ENCODE measurements at regions not wholly inside any gene's neighbourhood (a gene's known extent, or its start where the extent isn't known, plus 50 kb on each side); places are given as distances from the start of the nearest gene placed in this dataset.

DNA sequence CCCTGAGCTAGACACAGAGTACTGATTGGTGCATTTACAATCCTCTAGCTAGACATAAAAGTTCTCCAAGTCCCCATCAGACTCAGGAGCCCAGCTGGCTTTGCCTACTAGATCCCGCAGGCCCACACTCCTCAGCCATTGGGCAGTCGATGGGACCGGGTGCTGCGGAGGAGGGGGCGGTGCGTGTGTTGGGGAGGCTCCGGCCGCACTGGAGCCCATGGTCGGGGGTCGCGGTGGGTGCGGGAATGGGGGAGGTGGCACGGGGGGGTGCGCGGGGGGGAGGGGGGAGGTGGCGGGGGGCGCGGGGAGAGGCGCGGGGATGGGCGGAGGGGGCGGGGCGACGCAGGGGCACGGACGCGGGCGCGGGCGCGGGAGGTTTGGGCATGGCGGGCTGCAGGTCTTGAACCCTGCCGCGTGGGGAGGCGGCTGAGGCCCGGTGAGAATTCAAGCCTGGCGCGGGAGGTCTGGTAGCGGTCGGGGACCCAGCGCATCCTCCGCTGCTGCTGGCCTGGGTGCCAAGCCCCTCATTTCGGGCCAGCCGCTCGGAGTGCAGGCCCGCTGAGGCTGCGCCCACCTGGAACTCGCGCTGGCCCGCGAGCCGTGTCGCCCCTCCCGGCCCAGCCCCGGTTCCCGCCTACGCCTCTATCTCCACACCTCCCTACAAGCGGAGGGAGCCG is 674.1 kb downstream of the SLITRK5 start:
- Histone ChIP-seq H3K9me3 (ENCODE audit: low read length) (no peaks in the 10 kb centered on the region), H3K27me3 (ENCODE audit: low read length) (no peaks in the 10 kb centered on the region), H2AFZ (ENCODE audit: low read length) (no peak overlapping the region), H3K4me3 (ENCODE audit: low read length) (no peak overlapping the region), H4K20me1 (ENCODE audit: low read length) (no peaks in the 10 kb centered on the region), H3K9me2 (replicated peaks; ENCODE audit: low read length) (no peaks in the 10 kb centered on the region), H3K9ac (ENCODE audit: low read length) (no peak overlapping the region), H3K79me2 (ENCODE audit: low read length) (no peaks in the 10 kb centered on the region), H3K4me2 (ENCODE audit: low read length) (no peak overlapping the region), H3K27ac (ENCODE audit: low read length) (no peak overlapping the region), H3K36me3 (ENCODE audit: low read depth, low read length) (no peaks in the 10 kb centered on the region), H3F3A (ENCODE audit: low read length, unreplicated experiment) (no peaks in the 10 kb centered on the region), H3K4me1 (ENCODE audit: insufficient read depth, low read length) (no peaks in the 10 kb centered on the region)
- POLR2A ChIA-PET (ENCODE audit: unreplicated experiment): no interaction called here
- TF ChIP-seq EZH2 (IDR thresholded peaks at IDR 0.05; ENCODE audit: low read length, unreplicated experiment) (no peak), EZH2phosphoT487 (IDR thresholded peaks at IDR 0.05; ENCODE audit: borderline replicate concordance, low read length) (no peak)
- TF ChIP-seq, protein P1, sequence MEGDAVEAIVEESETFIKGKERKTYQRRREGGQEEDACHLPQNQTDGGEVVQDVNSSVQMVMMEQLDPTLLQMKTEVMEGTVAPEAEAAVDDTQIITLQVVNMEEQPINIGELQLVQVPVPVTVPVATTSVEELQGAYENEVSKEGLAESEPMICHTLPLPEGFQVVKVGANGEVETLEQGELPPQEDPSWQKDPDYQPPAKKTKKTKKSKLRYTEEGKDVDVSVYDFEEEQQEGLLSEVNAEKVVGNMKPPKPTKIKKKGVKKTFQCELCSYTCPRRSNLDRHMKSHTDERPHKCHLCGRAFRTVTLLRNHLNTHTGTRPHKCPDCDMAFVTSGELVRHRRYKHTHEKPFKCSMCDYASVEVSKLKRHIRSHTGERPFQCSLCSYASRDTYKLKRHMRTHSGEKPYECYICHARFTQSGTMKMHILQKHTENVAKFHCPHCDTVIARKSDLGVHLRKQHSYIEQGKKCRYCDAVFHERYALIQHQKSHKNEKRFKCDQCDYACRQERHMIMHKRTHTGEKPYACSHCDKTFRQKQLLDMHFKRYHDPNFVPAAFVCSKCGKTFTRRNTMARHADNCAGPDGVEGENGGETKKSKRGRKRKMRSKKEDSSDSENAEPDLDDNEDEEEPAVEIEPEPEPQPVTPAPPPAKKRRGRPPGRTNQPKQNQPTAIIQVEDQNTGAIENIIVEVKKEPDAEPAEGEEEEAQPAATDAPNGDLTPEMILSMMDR (conservative IDR thresholded peaks at IDR 0.05; ENCODE audit: low read depth, low read length): no peak
- no TSS peak for BruUV-seq (replicated peaks)
- ATAC-seq (no peak), DNase-seq (no peak)
- CTCF ChIA-PET: no interaction called here
- intact Hi-C loops (cut with micrococcal nuclease): no loop called here

DNA sequence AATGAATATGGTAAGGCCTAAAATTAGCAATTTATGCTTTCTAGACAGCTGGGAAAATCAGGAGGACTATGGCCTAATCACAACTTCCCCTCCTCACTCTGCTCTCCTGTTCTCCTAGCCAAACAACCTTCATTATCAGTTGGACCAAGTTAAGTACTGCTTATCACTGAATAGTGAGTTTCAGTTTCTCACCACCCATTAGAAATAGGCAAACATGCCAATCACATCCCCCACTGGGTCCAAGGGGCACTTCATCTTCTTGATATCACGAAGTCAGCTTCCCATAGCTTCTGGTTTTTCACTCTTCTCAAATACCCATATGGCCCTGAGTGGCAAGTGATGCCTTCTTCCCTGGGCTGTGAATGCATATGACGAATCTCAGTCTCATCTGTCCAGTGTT is 689.6 kb downstream of the SLITRK5 start:
- no peak for DNase-seq
- ChIA-PET CTCF (no interaction called here), POLR2A (ENCODE audit: unreplicated experiment) (no interaction called here)
- Histone ChIP-seq H3K36me3 (ENCODE audit: low read depth, low read length) (no peaks in the 10 kb centered on the region), H3K9me3 (ENCODE audit: low read length) (no peaks in the 10 kb centered on the region), H2AFZ (ENCODE audit: low read length) (no peak overlapping the region), H3K27me3 (ENCODE audit: low read length) (no peaks in the 10 kb centered on the region), H3F3A (ENCODE audit: low read length, unreplicated experiment) (no peaks in the 10 kb centered on the region), H3K79me2 (ENCODE audit: low read length) (no peaks in the 10 kb centered on the region), H3K9me2 (replicated peaks; ENCODE audit: low read length) (no peaks in the 10 kb centered on the region), H3K4me3 (ENCODE audit: low read length) (no peak overlapping the region), H3K9ac (ENCODE audit: low read length) (no peak overlapping the region), H3K27ac (ENCODE audit: low read length) (no peak overlapping the region), H3K4me2 (ENCODE audit: low read length) (no peak overlapping the region), H3K4me1 (ENCODE audit: insufficient read depth, low read length) (no peaks in the 10 kb centered on the region), H4K20me1 (ENCODE audit: low read length) (no peaks in the 10 kb centered on the region)
- no TSS peak for BruUV-seq (replicated peaks)
- no peak for ATAC-seq
- intact Hi-C loops (cut with micrococcal nuclease): no loop called here
- TF ChIP-seq EZH2 (IDR thresholded peaks at IDR 0.05; ENCODE audit: low read length, unreplicated experiment) (no peak), EZH2phosphoT487 (IDR thresholded peaks at IDR 0.05; ENCODE audit: borderline replicate concordance, low read length) (no peak)
- TF ChIP-seq, protein P1 (conservative IDR thresholded peaks at IDR 0.05; ENCODE audit: low read depth, low read length): no peak

DNA sequence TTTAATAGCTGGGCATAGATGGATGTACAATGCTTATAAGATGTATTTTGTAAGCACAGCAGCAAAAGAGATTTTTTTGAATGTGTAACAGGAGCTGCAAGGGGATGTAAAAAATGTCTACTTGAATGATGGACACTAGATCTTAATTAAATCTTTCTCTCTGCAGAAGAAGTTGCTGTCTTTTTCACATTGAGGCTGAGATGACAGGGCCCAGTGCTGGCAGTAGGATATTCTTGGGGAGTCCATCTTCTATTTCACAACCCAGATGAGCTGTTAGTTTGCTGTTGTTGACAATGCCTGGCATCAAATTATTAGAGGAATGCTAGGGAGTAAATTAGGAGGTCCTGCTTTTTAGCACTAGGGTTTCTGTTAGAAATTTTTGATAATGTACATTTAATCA is 698.7 kb downstream of the SLITRK5 start:
- H3K27ac ChIP-seq (ENCODE audit: low read length): no peak overlapping the region
- ChIA-PET CTCF (no interaction called here), POLR2A (ENCODE audit: unreplicated experiment) (no interaction called here)
- no TSS peak for BruUV-seq (replicated peaks)
- no peak overlapping the region for H2AFZ ChIP-seq (ENCODE audit: low read length)
- no peak for ATAC-seq
- no peak overlapping the region for H3K4me3 ChIP-seq (ENCODE audit: low read length)
- H3K9me3 ChIP-seq (ENCODE audit: low read length): no peaks in the 10 kb centered on the region
- H3F3A ChIP-seq (ENCODE audit: low read length, unreplicated experiment): no peaks in the 10 kb centered on the region
- H3K27me3 ChIP-seq (ENCODE audit: low read length): no peaks in the 10 kb centered on the region
- H3K9me2 ChIP-seq (replicated peaks; ENCODE audit: low read length): no peaks in the 10 kb centered on the region
- no peaks in the 10 kb centered on the region for H3K36me3 ChIP-seq (ENCODE audit: low read depth, low read length)
- TF ChIP-seq, protein P1 (conservative IDR thresholded peaks at IDR 0.05; ENCODE audit: low read depth, low read length): no peak
- no peak for TF ChIP-seq EZH2 (IDR thresholded peaks at IDR 0.05; ENCODE audit: low read length, unreplicated experiment)
- no peak for TF ChIP-seq EZH2phosphoT487 (IDR thresholded peaks at IDR 0.05; ENCODE audit: borderline replicate concordance, low read length)
- no peaks in the 10 kb centered on the region for H3K4me1 ChIP-seq (ENCODE audit: insufficient read depth, low read length)
- H4K20me1 ChIP-seq (ENCODE audit: low read length): no peaks in the 10 kb centered on the region
- H3K4me2 ChIP-seq (ENCODE audit: low read length): no peak overlapping the region
- DNase-seq: no peak
- no peak overlapping the region for H3K9ac ChIP-seq (ENCODE audit: low read length)
- no peaks in the 10 kb centered on the region for H3K79me2 ChIP-seq (ENCODE audit: low read length)
- intact Hi-C loops (cut with micrococcal nuclease): no loop called here
